GM12878 (cell line): ENCODE measurements at regions not wholly inside any gene's neighbourhood (a gene's known extent, or its start where the extent isn't known, plus 50 kb on each side); places are given as distances from the start of the nearest gene placed in this dataset.

Experiments used
- ATAC-seq: fragments of 200-7000 bp; cut with Tn5 transposase; 3 replicates; pipeline ENCODE4 v1.9.1; 2020; ENCODE audit warnings: mild to moderate bottlenecking, moderate library complexity
- BruUV-seq: library from RNA; stranded (reverse); fragments of 400-500 nt; replicated peaks from 2 replicates; lab custom pipeline; 2021; lab: Mats Ljungman, UMichigan
- CTCF ChIA-PET: fragments of 300-600 bp; sonication (Branson Sonifier 250); formaldehyde crosslinking; extraction: SDS; loops from one replicate; lab custom pipeline; 2021; ENCODE audit warnings: inconsistent platforms; lab: Yijun Ruan, JAX
- POLR2A ChIA-PET: fragments of 350-600 bp; formaldehyde crosslinking; extraction: SDS; loops from one replicate; lab custom pipeline; 2021; ENCODE audit warnings: inconsistent platforms; lab: Charles Lee
- RAD21 ChIA-PET: fragments of 300-600 bp; sonication (Branson Sonifier 250); formaldehyde crosslinking; loops from one replicate; lab custom pipeline; 2023; ENCODE audit warnings: antibody characterized with exemption; ENCODE audit not compliant: unreplicated experiment; lab: Charles Lee
- SMC1A ChIA-PET: fragments of 300-600 bp; sonication (Branson Sonifier 250); formaldehyde crosslinking; loops from one replicate; lab custom pipeline; 2023; ENCODE audit not compliant: unreplicated experiment, uncharacterized antibody; lab: Charles Lee
- DNase-seq: peaks from one replicate; pipeline ENCODE4 v3.0.0-alpha.2; 2011; ENCODE audit warnings: low read depth, low spot score
- FAIRE-seq: peaks from 3 replicates; lab custom pipeline; 2011; peaks lifted over from hg19 to GRCh38; lab: Jason Lieb, UNC
- H2AFZ ChIP-seq: 2 replicates; pipeline ENCODE4 v1.6.0; 2011; ENCODE audit warnings: low read depth, low read length, control low read depth; ENCODE audit not compliant: control insufficient read depth
- H3K27ac ChIP-seq: 2 replicates; pipeline ENCODE4 v1.5.1; 2011; ENCODE audit warnings: control low read depth; ENCODE audit not compliant: control insufficient read depth, insufficient read depth
- H3K27me3 ChIP-seq, 2 experiments: replicated peaks in 1 of 2; 2 replicates each; pipeline versions ENCODE4 v1.6.0 to v1.6.1; 2011; ENCODE audit warnings: low read length in 1 of 2; ENCODE audit not compliant: control insufficient read depth in 2 of 2, insufficient read depth in 2 of 2
- H3K36me3 ChIP-seq, 2 experiments: 2 replicates each; pipeline ENCODE4 v1.5.1; 2011; ENCODE audit warnings: low read length in 1 of 2; ENCODE audit not compliant: control insufficient read depth in 2 of 2, insufficient read depth in 2 of 2
- H3K4me1 ChIP-seq: 2 replicates; pipeline ENCODE4 v1.6.1; 2011; ENCODE audit warnings: mild to moderate bottlenecking, low read length, moderate library complexity, mixed read lengths; ENCODE audit not compliant: control insufficient read depth, insufficient read depth
- H3K4me2 ChIP-seq: 2 replicates; pipeline ENCODE4 v1.6.0; 2011; ENCODE audit warnings: control low read depth; ENCODE audit not compliant: control insufficient read depth, insufficient read depth
- H3K4me3 ChIP-seq: fragments of 200-600 bp; sonication (generic); 2 replicates; pipeline ENCODE4 v1.5.1; 2016
- H3K79me2 ChIP-seq: 2 replicates; pipeline ENCODE4 v1.6.0; 2011; ENCODE audit warnings: low read length; ENCODE audit not compliant: control insufficient read depth, insufficient read depth
- H3K9ac ChIP-seq: 2 replicates; pipeline ENCODE4 v1.8.0; 2011; ENCODE audit warnings: low read length, control low read depth, mixed read lengths; ENCODE audit not compliant: control insufficient read depth, insufficient read depth
- H3K9me3 ChIP-seq: replicated peaks from 3 replicates; pipeline ENCODE4 v1.5.1; 2011; ENCODE audit warnings: mild to moderate bottlenecking, low read length; ENCODE audit not compliant: control insufficient read depth, insufficient read depth
- H4K20me1 ChIP-seq: 2 replicates; pipeline ENCODE4 v1.6.0; 2011; ENCODE audit not compliant: control insufficient read depth, insufficient read depth
- ASH2L ChIP-seq: fragments of 300-600, 200-600 bp; sonication (generic); IDR thresholded peaks from 2 replicates; pipeline ENCODE4 v1.6.1; 2017; ENCODE audit warnings: low read depth, mild to moderate bottlenecking, borderline replicate concordance
- CBFB ChIP-seq: IDR thresholded peaks from 2 replicates; pipeline ENCODE4 v1.6.1; 2016; ENCODE audit warnings: antibody characterized with exemption, low read depth
- ETV6 ChIP-seq, 2 experiments: fragments of 450-650 bp in 1 of 2; IDR thresholded peaks in 1 of 2; conservative IDR thresholded peaks in 1 of 2; 2 replicates each; pipeline ENCODE4 v1.6.1; 2014; ENCODE audit warnings: antibody characterized with exemption in 1 of 2, borderline replicate concordance in 1 of 2, low read depth in 1 of 2, mild to moderate bottlenecking in 1 of 2, moderate library complexity in 1 of 2
- RCOR1 ChIP-seq: conservative IDR thresholded peaks from 2 replicates; pipeline ENCODE4 v1.6.1; 2012; ENCODE audit warnings: low read depth, low read length, improper control_type of control experiment
- REST ChIP-seq: IDR thresholded peaks from 2 replicates; pipeline ENCODE4 v1.6.1; 2012; ENCODE audit warnings: mild to moderate bottlenecking, low read depth, low read length
- SREBF1 ChIP-seq: IDR thresholded peaks from 2 replicates; pipeline ENCODE4 v1.6.1; 2012; ENCODE audit warnings: mild to moderate bottlenecking, low read length
- TCF7 ChIP-seq: IDR thresholded peaks from 2 replicates; pipeline ENCODE4 v1.6.1; 2014; ENCODE audit warnings: antibody characterized with exemption, borderline replicate concordance
- WGBS: methylation state at CpG from one replicate; pipeline ENCODE4 v1.1.6; 2016; ENCODE audit warnings: low lambda C conversion rate; ENCODE audit not compliant: insufficient replicate concordance, insufficient coverage; ENCODE audit errors: missing lambda C conversion rate; 5-methylcytosine and 5-hydroxymethylcytosine counted together
- in situ Hi-C: fragments of 300-500 bp; cut with MboI; formaldehyde crosslinking; loops from 9 replicates; pipeline ENCODE4 v1.14.3; 2018; ENCODE audit warnings: mixed read lengths
- intact Hi-C: fragments of 100-400 bp; cut with micrococcal nuclease; formaldehyde crosslinking; loops from one replicate; pipeline ENCODE4 v1.14.2; 2022; ENCODE audit not compliant: unreplicated experiment

- no peak for DNase-seq
- in situ Hi-C loops (no loop called here), intact Hi-C loops (loop anchor here (2.0 kb wide), 1 partner anchor 233 kb away; no protein-coding TSS in a partner anchor)
- TF ChIP-seq TCF7 (no peak), SREBF1 (no peak), ASH2L (no peak), CBFB (no peak)
- no peaks in the 10 kb centered on the region for H4K20me1 ChIP-seq
- no TSS peak for BruUV-seq
- H3K27me3 ChIP-seq: no peaks in the 10 kb centered on the region
- H3K27ac ChIP-seq: no peak overlapping the region
- CTCF ChIA-PET: no interaction called here
- no peaks in the 10 kb centered on the region for H3K79me2 ChIP-seq
- no peak overlapping the region for H2AFZ ChIP-seq
- 0% methylated on average over 1 of the region's 1 CpG for WGBS
- no peak for FAIRE-seq
- no peaks in the 10 kb centered on the region for H3K4me1 ChIP-seq
- SMC1A ChIA-PET: interaction anchor here (1.3 kb wide), 1 partner anchor 10 kb away, joined by 4 read pairs; no protein-coding TSS in a partner anchor
- POLR2A ChIA-PET: no interaction called here
- H3K9me3 ChIP-seq: no peaks in the 10 kb centered on the region
- H3K4me2 ChIP-seq: no peak overlapping the region
- H3K9ac ChIP-seq: no peak overlapping the region
- H3K4me3 ChIP-seq: no peak overlapping the region
- no peaks in the 10 kb centered on the region for H3K36me3 ChIP-seq
- RAD21 ChIA-PET: no interaction called here
- no peak for ATAC-seq
Measured at GRCh38 chr3:63064209-63064755, 189.1 kb upstream of the CADPS start.

GRCh38 chr3:63067999-63068645 is 192.9 kb upstream of the CADPS start:
- WGBS: 14% methylated on average over 3 of the region's 3 CpGs
- CTCF ChIA-PET: no interaction called here

More at GRCh38 chr3:63067999-63068645, 192.9 kb upstream of the CADPS start:
- H3K27me3 ChIP-seq: no peaks in the 10 kb centered on the region
- H2AFZ ChIP-seq: no peak overlapping the region
- H3K9ac ChIP-seq: no peak overlapping the region
- no peaks in the 10 kb centered on the region for H3K36me3 ChIP-seq
- TF ChIP-seq ETV6 (conservative IDR thresholded peaks at IDR 0.05 in 1 of 2, IDR thresholded peaks at IDR 0.05 in 1 of 2; ENCODE audit: borderline replicate concordance in 1 of 2, low read depth in 1 of 2) (peak in 1 of 2 experiments; percentile 85; a peak in 1 of 4 replicates), SREBF1 (no peak), REST (peak; percentile 93), RCOR1 (0 out of 2 replicates have a peak, but pooled peaks have one; percentile 48)
- H3K4me2 ChIP-seq: no peak overlapping the region
- no peaks in the 10 kb centered on the region for H3K4me1 ChIP-seq
- no peaks in the 10 kb centered on the region for H3K79me2 ChIP-seq
- ChIA-PET SMC1A (interaction anchor here (0.6 to 1.6 kb wide), 2 partner anchors 27 to 182 kb away, joined by 3 to 4 read pairs; no protein-coding TSS in a partner anchor), POLR2A (no interaction called here), RAD21 (no interaction called here)
- FAIRE-seq (peak; percentile 65), ATAC-seq (no peak), DNase-seq (no peak)
- in situ Hi-C loops: no loop called here
- H3K27ac ChIP-seq: no peak overlapping the region
- intact Hi-C loops: no loop called here
- no peaks in the 10 kb centered on the region for H3K9me3 ChIP-seq
- H4K20me1 ChIP-seq: no peaks in the 10 kb centered on the region
- no peak overlapping the region for H3K4me3 ChIP-seq
- no TSS peak for BruUV-seq
